ENCODE measurements at regions not wholly inside any gene's neighbourhood (a gene's known extent, or its start where the extent isn't known, plus 50 kb on each side); places are given as distances from the start of the nearest gene placed in this dataset.

GRCh38 chr3:83567935-83568334, 1390.9 kb upstream of the CADM2 start:
- intact Hi-C loops (cut with micrococcal nuclease), result no loop called here
- H3K27me3 Mint-ChIP-seq, result no peaks in the 10 kb centered on the region
- no peaks in the 10 kb centered on the region for H3K4me1 Mint-ChIP-seq (ENCODE audit: low read depth)
- H3K9me3 Mint-ChIP-seq, result no peaks in the 10 kb centered on the region
- no peak overlapping the region for H3K27ac Mint-ChIP-seq
- no peak overlapping the region for H3K4me3 Mint-ChIP-seq
- no peaks in the 10 kb centered on the region for H3K36me3 Mint-ChIP-seq (ENCODE audit: low read depth)

GRCh38 chr3:83581546-83581945, 1377.2 kb upstream of the CADM2 start:
- no peaks in the 10 kb centered on the region for H3K9me3 Mint-ChIP-seq
- H3K27ac Mint-ChIP-seq, result no peak overlapping the region
- intact Hi-C loops (cut with micrococcal nuclease), result no loop called here
- H3K27me3 Mint-ChIP-seq, result no peaks in the 10 kb centered on the region
- H3K36me3 Mint-ChIP-seq (ENCODE audit: low read depth), result no peaks in the 10 kb centered on the region
- no peak overlapping the region for H3K4me3 Mint-ChIP-seq
- H3K4me1 Mint-ChIP-seq (ENCODE audit: low read depth), result no peaks in the 10 kb centered on the region

DNA sequence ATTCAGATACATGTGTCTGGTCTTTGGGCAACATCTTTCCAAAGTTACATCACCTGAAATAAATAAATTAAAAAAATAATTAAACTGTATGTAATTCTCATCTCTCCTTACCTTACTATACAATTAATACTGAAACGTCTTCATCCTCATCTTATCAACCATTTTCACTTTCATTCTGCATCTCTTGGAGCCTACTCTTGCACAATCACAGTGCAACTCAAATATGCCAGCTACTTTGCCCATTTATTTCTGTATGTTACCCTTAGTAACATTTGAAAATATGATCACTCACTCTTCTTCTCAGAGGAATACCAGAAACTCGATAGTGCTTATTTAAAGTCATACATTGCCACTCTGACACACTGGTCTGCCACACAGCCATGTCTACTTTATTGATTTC, 1357.1 kb upstream of the CADM2 start:
- no peaks in the 10 kb centered on the region for H3K27me3 Mint-ChIP-seq
- peaks cover 10% of the 10 kb centered on the region for H3K9me3 Mint-ChIP-seq
- H3K36me3 Mint-ChIP-seq (ENCODE audit: low read depth), result no peaks in the 10 kb centered on the region
- H3K4me1 Mint-ChIP-seq (ENCODE audit: low read depth), result no peaks in the 10 kb centered on the region
- no peak overlapping the region for H3K27ac Mint-ChIP-seq
- H3K4me3 Mint-ChIP-seq, result no peak overlapping the region
- intact Hi-C loops (cut with micrococcal nuclease), result no loop called here

GRCh38 chr3:83622526-83622925, 1336.3 kb upstream of the CADM2 start:
- Mint-ChIP-seq H3K36me3 (ENCODE audit: low read depth) (no peaks in the 10 kb centered on the region), H3K4me1 (ENCODE audit: low read depth) (no peaks in the 10 kb centered on the region)
- intact Hi-C loops (cut with micrococcal nuclease), result no loop called here

DNA sequence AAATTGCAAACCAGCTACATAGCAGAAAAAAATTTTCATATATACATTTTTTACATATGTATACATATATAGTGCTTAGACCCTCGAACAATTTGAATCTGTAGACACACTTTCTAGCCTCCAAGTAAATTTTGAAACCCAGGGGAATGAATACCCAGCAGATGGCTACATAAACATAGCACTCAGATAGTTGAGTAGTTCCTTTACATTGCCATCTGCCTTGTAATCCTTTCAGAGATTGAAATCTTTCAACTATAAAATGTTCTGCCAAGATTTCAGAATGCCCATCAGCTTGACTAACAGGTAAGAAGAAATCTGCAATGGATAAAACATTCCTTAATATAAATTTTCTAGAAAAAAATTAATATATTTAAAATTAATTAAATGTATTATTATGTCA, 1333.5 kb upstream of the CADM2 start:
- no peaks in the 10 kb centered on the region for H3K9me3 Mint-ChIP-seq
- H3K4me3 Mint-ChIP-seq, result no peak overlapping the region
- intact Hi-C loops (cut with micrococcal nuclease), result no loop called here
- no peaks in the 10 kb centered on the region for H3K4me1 Mint-ChIP-seq (ENCODE audit: low read depth)
- no peaks in the 10 kb centered on the region for H3K27me3 Mint-ChIP-seq
- no peak overlapping the region for H3K27ac Mint-ChIP-seq
- no peaks in the 10 kb centered on the region for H3K36me3 Mint-ChIP-seq (ENCODE audit: low read depth)

More at GRCh38 chr3:83622526-83622925, 1336.3 kb upstream of the CADM2 start:
- no peak overlapping the region for H3K27ac Mint-ChIP-seq
- no peaks in the 10 kb centered on the region for H3K27me3 Mint-ChIP-seq
- H3K9me3 Mint-ChIP-seq, result no peaks in the 10 kb centered on the region
- no peak overlapping the region for H3K4me3 Mint-ChIP-seq

- Mint-ChIP-seq H3K27ac (no peak overlapping the region), H3K4me3 (no peak overlapping the region), H3K4me1 (ENCODE audit: low read depth) (no peaks in the 10 kb centered on the region), H3K36me3 (ENCODE audit: low read depth) (no peaks in the 10 kb centered on the region), H3K9me3 (peaks cover 8% of the 10 kb centered on the region), H3K27me3 (no peaks in the 10 kb centered on the region)
- intact Hi-C loops (cut with micrococcal nuclease), result no loop called here
Observed at GRCh38 chr3:83628471-83628870, 1330.3 kb upstream of the CADM2 start.

- Mint-ChIP-seq H3K9me3 (peaks cover 24% of the 10 kb centered on the region), H3K4me3 (no peak overlapping the region), H3K36me3 (ENCODE audit: low read depth) (no peaks in the 10 kb centered on the region), H3K27ac (no peak overlapping the region), H3K27me3 (no peaks in the 10 kb centered on the region), H3K4me1 (ENCODE audit: low read depth) (no peaks in the 10 kb centered on the region)
- intact Hi-C loops (cut with micrococcal nuclease), result no loop called here
Observed at GRCh38 chr3:83632526-83632925, 1326.3 kb upstream of the CADM2 start.

- Mint-ChIP-seq H3K9me3 (peaks cover 37% of the 10 kb centered on the region), H3K4me3 (no peak overlapping the region), H3K27me3 (no peaks in the 10 kb centered on the region), H3K36me3 (ENCODE audit: low read depth) (no peaks in the 10 kb centered on the region), H3K4me1 (ENCODE audit: low read depth) (no peaks in the 10 kb centered on the region), H3K27ac (no peak overlapping the region)
- intact Hi-C loops (cut with micrococcal nuclease), result no loop called here
Observed at GRCh38 chr3:83633758-83634157, 1325.0 kb upstream of the CADM2 start.

DNA sequence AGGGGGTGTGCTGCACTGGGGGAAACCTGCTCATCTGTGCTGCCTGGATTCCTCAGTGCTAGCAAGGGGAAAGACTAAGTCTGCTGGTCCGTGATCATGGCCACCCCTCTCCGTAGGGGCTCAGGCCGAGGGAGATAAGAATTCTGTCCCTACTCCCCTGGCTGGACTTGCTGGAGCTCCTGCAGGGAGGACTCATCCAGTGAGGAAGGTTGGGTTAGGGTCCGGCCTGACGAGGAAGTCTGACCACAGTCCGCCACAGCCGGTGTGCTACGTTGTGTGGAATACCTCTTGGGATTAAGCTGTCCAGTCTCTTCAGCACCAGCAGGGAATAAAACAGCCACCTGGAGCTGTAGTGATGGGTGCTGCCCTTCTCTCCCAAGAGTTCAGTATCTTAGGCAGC, 1309.1 kb upstream of the CADM2 start:
- H3K27me3 Mint-ChIP-seq, result no peaks in the 10 kb centered on the region
- H3K27ac Mint-ChIP-seq, result no peak overlapping the region
- no peaks in the 10 kb centered on the region for H3K4me1 Mint-ChIP-seq (ENCODE audit: low read depth)
- H3K4me3 Mint-ChIP-seq, result no peak overlapping the region
- H3K9me3 Mint-ChIP-seq, result peaks cover 39% of the 10 kb centered on the region
- intact Hi-C loops (cut with micrococcal nuclease), result no loop called here
- H3K36me3 Mint-ChIP-seq (ENCODE audit: low read depth), result no peaks in the 10 kb centered on the region

GRCh38 chr3:83655083-83655482, 1303.7 kb upstream of the CADM2 start:
- no peak overlapping the region for H3K27ac Mint-ChIP-seq
- H3K4me3 Mint-ChIP-seq, result no peak overlapping the region
- no peaks in the 10 kb centered on the region for H3K4me1 Mint-ChIP-seq (ENCODE audit: low read depth)
- intact Hi-C loops (cut with micrococcal nuclease), result no loop called here
- H3K36me3 Mint-ChIP-seq (ENCODE audit: low read depth), result no peaks in the 10 kb centered on the region
- H3K9me3 Mint-ChIP-seq, result peaks cover 32% of the 10 kb centered on the region
- no peaks in the 10 kb centered on the region for H3K27me3 Mint-ChIP-seq

GRCh38 chr3:83662381-83662960, 1296.3 kb upstream of the CADM2 start:
- Mint-ChIP-seq H3K36me3 (ENCODE audit: low read depth) (no peaks in the 10 kb centered on the region), H3K27ac (no peak overlapping the region), H3K4me3 (no peak overlapping the region), H3K4me1 (ENCODE audit: low read depth) (no peaks in the 10 kb centered on the region), H3K27me3 (no peaks in the 10 kb centered on the region), H3K9me3 (peaks cover 19% of the 10 kb centered on the region)
- intact Hi-C loops (cut with micrococcal nuclease), result no loop called here

DNA sequence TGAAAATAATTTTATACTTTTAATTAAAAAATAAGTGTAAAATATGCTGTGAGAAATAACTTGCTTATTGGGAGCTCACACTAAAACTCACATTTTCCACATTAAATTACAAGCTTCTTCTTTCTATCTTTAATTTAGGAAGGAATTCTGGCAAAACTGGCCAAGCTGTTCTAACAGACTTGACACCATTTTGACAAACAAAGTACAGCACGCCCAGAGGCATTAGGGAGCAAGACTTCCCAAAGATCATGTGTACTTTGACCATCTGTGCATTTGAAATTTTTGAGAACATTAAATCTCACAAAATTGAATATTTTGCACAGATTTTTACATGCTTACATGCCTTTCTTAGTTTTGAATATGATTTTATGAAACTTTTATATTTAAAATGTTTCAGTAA, 1288.4 kb upstream of the CADM2 start:
- Mint-ChIP-seq H3K27me3 (no peaks in the 10 kb centered on the region), H3K9me3 (peaks cover 5% of the 10 kb centered on the region), H3K36me3 (ENCODE audit: low read depth) (no peaks in the 10 kb centered on the region), H3K4me3 (no peak overlapping the region), H3K27ac (no peak overlapping the region), H3K4me1 (ENCODE audit: low read depth) (no peaks in the 10 kb centered on the region)
- intact Hi-C loops (cut with micrococcal nuclease), result no loop called here

GRCh38 chr3:83683937-83684598, 1274.7 kb upstream of the CADM2 start:
- no peak overlapping the region for H3K27ac Mint-ChIP-seq
- no peaks in the 10 kb centered on the region for H3K4me1 Mint-ChIP-seq (ENCODE audit: low read depth)
- H3K36me3 Mint-ChIP-seq (ENCODE audit: low read depth), result no peaks in the 10 kb centered on the region
- intact Hi-C loops (cut with micrococcal nuclease), result no loop called here
- peaks cover 19% of the 10 kb centered on the region for H3K9me3 Mint-ChIP-seq
- H3K27me3 Mint-ChIP-seq, result no peaks in the 10 kb centered on the region
- no peak overlapping the region for H3K4me3 Mint-ChIP-seq

DNA sequence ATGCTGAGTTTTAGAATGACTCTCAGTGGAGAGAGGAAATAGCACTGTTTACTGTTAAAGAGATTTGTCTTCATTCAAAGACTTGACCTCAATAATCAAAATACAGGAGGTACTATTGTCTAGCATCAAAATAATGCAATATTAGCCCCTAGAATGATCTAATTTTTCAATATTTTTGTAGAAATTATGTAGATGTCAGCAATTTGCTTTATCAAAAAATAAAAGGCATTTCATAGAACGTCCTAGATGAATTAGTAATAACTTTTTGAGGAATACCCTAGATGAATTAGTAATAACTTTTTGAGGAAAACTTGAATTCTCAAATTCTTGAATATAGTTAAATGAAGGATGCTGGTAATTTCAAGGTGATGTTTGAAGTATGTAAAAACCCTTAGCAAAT, 1252.1 kb upstream of the CADM2 start:
- no peak overlapping the region for H3K27ac Mint-ChIP-seq
- no peaks in the 10 kb centered on the region for H3K27me3 Mint-ChIP-seq
- peaks cover 12% of the 10 kb centered on the region for H3K9me3 Mint-ChIP-seq
- H3K36me3 Mint-ChIP-seq (ENCODE audit: low read depth), result no peaks in the 10 kb centered on the region
- H3K4me1 Mint-ChIP-seq (ENCODE audit: low read depth), result no peaks in the 10 kb centered on the region
- intact Hi-C loops (cut with micrococcal nuclease), result no loop called here
- no peak overlapping the region for H3K4me3 Mint-ChIP-seq

DNA sequence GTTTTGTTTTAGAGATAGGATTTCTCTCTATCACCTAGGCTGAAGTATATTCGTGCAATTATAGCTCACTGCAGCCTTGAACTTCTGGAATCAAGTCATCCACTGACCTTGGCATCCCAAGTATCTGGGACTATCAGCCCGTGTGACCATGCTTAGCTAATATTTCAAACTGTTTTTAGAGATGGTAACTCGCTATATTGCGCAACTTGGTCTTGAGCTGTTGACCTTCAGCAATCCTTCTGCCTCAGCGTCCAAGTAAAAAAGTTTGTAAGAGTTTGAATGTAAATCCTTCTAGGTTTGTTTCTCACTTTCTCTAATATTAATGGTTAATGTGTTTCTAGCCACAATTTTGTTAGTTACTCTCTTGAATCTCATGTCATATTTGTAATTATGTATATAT, 1243.5 kb upstream of the CADM2 start:
- Mint-ChIP-seq H3K4me1 (ENCODE audit: low read depth) (no peaks in the 10 kb centered on the region), H3K27ac (no peak overlapping the region), H3K36me3 (ENCODE audit: low read depth) (no peaks in the 10 kb centered on the region), H3K27me3 (no peaks in the 10 kb centered on the region), H3K4me3 (no peak overlapping the region), H3K9me3 (no peaks in the 10 kb centered on the region)
- intact Hi-C loops (cut with micrococcal nuclease), result no loop called here
